ENCODE measurements at regions not wholly inside any gene's neighbourhood (a gene's known extent, or its start where the extent isn't known, plus 50 kb on each side); places are given as distances from the start of the nearest gene placed in this dataset.
"Not testable (repeated sequence)": the region's sequence is repeated elsewhere in the genome, so short reads cannot be mapped to it uniquely, and the experiment has no call there.

- no peaks in the 10 kb centered on the region for H3K27me3 ChIP-seq (replicated peaks; ENCODE audit: control insufficient read depth, insufficient read depth, low read length)
- H3K36me3 ChIP-seq (ENCODE audit: control insufficient read depth, insufficient read depth, low read length): no peaks in the 10 kb centered on the region
- no peak for TF ChIP-seq CTCF (IDR thresholded peaks at IDR 0.05; ENCODE audit: insufficient read depth, low read length, poor library complexity, severe bottlenecking)
- DNase-seq (ENCODE audit: extremely low read depth, insufficient read length): no peak
- H3K4me3 ChIP-seq (replicated peaks; ENCODE audit: low read depth, low read length): no peak overlapping the region
Observed at GRCh38 chr2:82215212-82215611, 1910.7 kb upstream of the LRRTM1 start.

DNA sequence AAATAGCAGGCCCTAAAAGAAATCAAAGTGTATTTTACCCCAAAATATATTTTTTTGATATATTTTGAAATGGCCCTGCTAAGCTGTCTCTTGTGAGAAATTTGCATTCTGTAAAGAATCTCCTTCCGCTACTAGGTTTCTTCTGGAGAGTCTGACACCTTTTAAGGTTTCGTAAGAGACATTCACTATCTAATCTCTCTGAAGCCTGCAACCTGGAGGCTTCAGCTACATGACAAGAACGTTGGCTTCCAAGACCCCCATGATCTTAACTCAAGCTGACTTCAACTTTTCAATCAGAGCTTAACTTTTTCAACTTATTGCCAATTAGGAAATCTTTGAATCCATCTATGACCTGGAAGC lies 1894.9 kb upstream of the LRRTM1 start:
- no peak for TF ChIP-seq CTCF (IDR thresholded peaks at IDR 0.05; ENCODE audit: insufficient read depth, low read length, poor library complexity, severe bottlenecking)
- Histone ChIP-seq H3K36me3 (ENCODE audit: control insufficient read depth, insufficient read depth, low read length) (no peaks in the 10 kb centered on the region), H3K4me3 (replicated peaks; ENCODE audit: low read depth, low read length) (no peak overlapping the region), H3K27me3 (replicated peaks; ENCODE audit: control insufficient read depth, insufficient read depth, low read length) (no peaks in the 10 kb centered on the region)
- no peak for DNase-seq (ENCODE audit: extremely low read depth, insufficient read length)

- H3K36me3 ChIP-seq (ENCODE audit: control insufficient read depth, insufficient read depth, low read length): no peaks in the 10 kb centered on the region
- no peak for TF ChIP-seq CTCF (IDR thresholded peaks at IDR 0.05; ENCODE audit: insufficient read depth, low read length, poor library complexity, severe bottlenecking)
- H3K27me3 ChIP-seq (replicated peaks; ENCODE audit: control insufficient read depth, insufficient read depth, low read length): no peaks in the 10 kb centered on the region
- H3K4me3 ChIP-seq (replicated peaks; ENCODE audit: low read depth, low read length): no peak overlapping the region
- DNase-seq (ENCODE audit: extremely low read depth, insufficient read length): no peak
Observed at GRCh38 chr2:82198809-82199492, 1894.4 kb upstream of the LRRTM1 start.

GRCh38 chr2:82182270-82182669 lies 1877.7 kb upstream of the LRRTM1 start:
- Histone ChIP-seq H3K4me3 (replicated peaks; ENCODE audit: low read depth, low read length) (no peak overlapping the region), H3K36me3 (ENCODE audit: control insufficient read depth, insufficient read depth, low read length) (no peaks in the 10 kb centered on the region), H3K27me3 (replicated peaks; ENCODE audit: control insufficient read depth, insufficient read depth, low read length) (no peaks in the 10 kb centered on the region)
- no peak for TF ChIP-seq CTCF (IDR thresholded peaks at IDR 0.05; ENCODE audit: insufficient read depth, low read length, poor library complexity, severe bottlenecking)
- DNase-seq (ENCODE audit: extremely low read depth, insufficient read length): no peak

DNA sequence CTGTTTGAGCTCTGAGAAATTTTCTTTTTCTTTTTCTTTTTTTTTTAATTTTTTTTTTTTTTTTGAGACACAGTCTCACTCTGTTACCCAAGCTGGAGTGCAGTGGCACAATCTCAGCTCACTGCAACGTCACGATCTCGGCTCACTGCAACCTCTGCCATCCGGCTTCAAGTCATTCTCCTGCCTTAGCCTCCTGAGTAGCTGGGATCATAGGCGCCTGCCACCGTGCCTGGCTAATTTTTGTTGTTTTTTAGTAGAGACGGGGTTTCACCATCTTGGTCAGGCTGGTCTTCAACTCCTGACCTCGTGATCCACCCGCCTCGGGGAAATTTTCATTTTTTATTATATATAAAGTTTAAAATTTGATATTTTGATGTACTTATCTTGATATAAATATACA lies 1870.7 kb upstream of the LRRTM1 start:
- not testable (repeated sequence) for DNase-seq (ENCODE audit: extremely low read depth, insufficient read length); H3K27me3 ChIP-seq (replicated peaks; ENCODE audit: control insufficient read depth, insufficient read depth, low read length); H3K4me3 ChIP-seq (replicated peaks; ENCODE audit: low read depth, low read length); H3K36me3 ChIP-seq (ENCODE audit: control insufficient read depth, insufficient read depth, low read length)

GRCh38 chr2:82172483-82172882 lies 1867.9 kb upstream of the LRRTM1 start:
- H3K4me3 ChIP-seq (replicated peaks; ENCODE audit: low read depth, low read length): no peak overlapping the region
- H3K36me3 ChIP-seq (ENCODE audit: control insufficient read depth, insufficient read depth, low read length): no peaks in the 10 kb centered on the region
- no peak for DNase-seq (ENCODE audit: extremely low read depth, insufficient read length)
- no peak for TF ChIP-seq CTCF (IDR thresholded peaks at IDR 0.05; ENCODE audit: insufficient read depth, low read length, poor library complexity, severe bottlenecking)
- no peaks in the 10 kb centered on the region for H3K27me3 ChIP-seq (replicated peaks; ENCODE audit: control insufficient read depth, insufficient read depth, low read length)
